ENCODE measurements at regions not wholly inside any gene's neighbourhood (a gene's known extent, or its start where the extent isn't known, plus 50 kb on each side); places are given as distances from the start of the nearest gene placed in this dataset.
A peak's percentile ranks its signal among the peaks of the same experiment; 100 is the strongest.

GRCh38 chr20:22916021-22916842, 118.9 kb upstream of the SSTR4 start:
- DNase-seq (ENCODE audit: low read depth, low spot score), result peak; percentile 12

GRCh38 chr20:22918286-22918983, 116.7 kb upstream of the SSTR4 start:
- no peak for DNase-seq (ENCODE audit: low read depth, low spot score)

- DNase-seq (ENCODE audit: low read depth, low spot score), result no peak
Measured at GRCh38 chr20:22920898-22921297, 114.2 kb upstream of the SSTR4 start.

GRCh38 chr20:22921595-22922421, 113.3 kb upstream of the SSTR4 start:
- no peak for DNase-seq (ENCODE audit: low read depth, low spot score)

- DNase-seq (ENCODE audit: low read depth, low spot score), result no peak
Measured at GRCh38 chr20:22922987-22923386, 112.1 kb upstream of the SSTR4 start.

GRCh38 chr20:22924046-22924737, 110.9 kb upstream of the SSTR4 start:
- no peak for DNase-seq (ENCODE audit: low read depth, low spot score)

GRCh38 chr20:22924949-22925612, 110.0 kb upstream of the SSTR4 start:
- DNase-seq (ENCODE audit: low read depth, low spot score), result no peak

- DNase-seq (ENCODE audit: low read depth, low spot score), result no peak
Measured at GRCh38 chr20:22925613-22925983, 109.5 kb upstream of the SSTR4 start.

GRCh38 chr20:22927537-22927936, 107.6 kb upstream of the SSTR4 start:
- DNase-seq (ENCODE audit: low read depth, low spot score), result no peak

- DNase-seq (ENCODE audit: low read depth, low spot score), result no peak
Measured at GRCh38 chr20:22928679-22929078, 106.4 kb upstream of the SSTR4 start.

GRCh38 chr20:22929661-22930060, 105.5 kb upstream of the SSTR4 start:
- DNase-seq (ENCODE audit: low read depth, low spot score), result no peak

GRCh38 chr20:22931653-22932608, 103.2 kb upstream of the SSTR4 start:
- DNase-seq (ENCODE audit: low read depth, low spot score), result no peak

GRCh38 chr20:22939181-22939580, 95.9 kb upstream of the SSTR4 start:
- DNase-seq (ENCODE audit: low read depth, low spot score), result no peak

- no peak for DNase-seq (ENCODE audit: low read depth, low spot score)
Measured at GRCh38 chr20:22940350-22940749, 94.8 kb upstream of the SSTR4 start.

- DNase-seq (ENCODE audit: low read depth, low spot score), result no peak
Measured at GRCh38 chr20:22941550-22941949, 93.6 kb upstream of the SSTR4 start.

GRCh38 chr20:22942742-22943141, 92.4 kb upstream of the SSTR4 start:
- DNase-seq (ENCODE audit: low read depth, low spot score), result no peak

- DNase-seq (ENCODE audit: low read depth, low spot score), result no peak
Measured at GRCh38 chr20:22944062-22944461, 91.0 kb upstream of the SSTR4 start.

- DNase-seq (ENCODE audit: low read depth, low spot score), result no peak
Measured at GRCh38 chr20:22944936-22945335, 90.2 kb upstream of the SSTR4 start.

GRCh38 chr20:22946596-22946995, 88.5 kb upstream of the SSTR4 start:
- DNase-seq (ENCODE audit: low read depth, low spot score), result no peak
